Transverse colon (tissue), 4 donors: ENCODE measurements at regions not wholly inside any gene's neighbourhood (a gene's known extent, or its start where the extent isn't known, plus 50 kb on each side); places are given as distances from the start of the nearest gene placed in this dataset.

ENCODE experiments used
- DNase-seq: peaks from one replicate; pipeline ENCODE4 v3.0.0-alpha.2; 2019
- H3K27ac ChIP-seq, 4 donors: fragments of 200-600 bp; sonication (generic); 2 replicates each; pipeline ENCODE4 v1.5.1; 2016 to 2018; ENCODE audit warnings: inconsistent platforms in 4 of 4
- H3K27me3 ChIP-seq: fragments of 200-600 bp; sonication (generic); 2 replicates; pipeline ENCODE4 v1.5.1; 2017; ENCODE audit warnings: inconsistent platforms
- H3K36me3 ChIP-seq, 4 donors: fragments of 200-600 bp; sonication (generic); 2 replicates each; pipeline ENCODE4 v1.5.1; 2017 to 2019; ENCODE audit warnings: inconsistent platforms in 4 of 4
- H3K4me1 ChIP-seq, 4 donors: fragments of 200-600 bp; sonication (generic); 2 replicates each; pipeline ENCODE4 v1.5.1; 2017 to 2020; ENCODE audit warnings: inconsistent platforms in 4 of 4
- H3K4me3 ChIP-seq, 4 donors: fragments of 200-600 bp; sonication (generic); 1 replicate in 1 of 4; 2 replicates in 3 of 4; pipeline versions ENCODE4 v1.5.1 to v1.6.1; 2017 to 2019; ENCODE audit warnings: inconsistent platforms in 4 of 4
- H3K9me3 ChIP-seq, 2 donors: fragments of 200-600 bp; sonication (generic); 2 replicates each; pipeline ENCODE4 v1.5.1; 2017 to 2019; ENCODE audit warnings: inconsistent platforms in 2 of 2
- EP300 ChIP-seq: sonication (generic); formaldehyde crosslinking; IDR thresholded peaks from one replicate; pipeline ENCODE4 v1.6.1; 2017; ENCODE audit warnings: antibody characterized with exemption, low read depth
- POLR2A ChIP-seq: fragments of 450-650 bp; IDR thresholded peaks from one replicate; pipeline ENCODE4 v1.6.1; 2016; ENCODE audit warnings: antibody characterized with exemption, mild to moderate bottlenecking, moderate library complexity
- POLR2AphosphoS5 ChIP-seq, 3 donors: sonication (generic); formaldehyde crosslinking; IDR thresholded peaks; one replicate each; pipeline ENCODE4 v1.6.1; 2016; ENCODE audit warnings: antibody characterized with exemption in 3 of 3
- whole genome bisulfite sequencing, 2 donors: methylation state at CpG; one replicate each; pipeline ENCODE4 v1.1.5; 2018; ENCODE audit warnings: low coverage in 1 of 2; 5-methylcytosine and 5-hydroxymethylcytosine counted together
- in situ Hi-C, 4 donors: fragments of 200-750 bp; cut with MboI; loops; one replicate each; pipeline versions ENCODE4 v1.15.0 to v1.15.1; 2017; ENCODE audit warnings: low sequenced_read_pairs in 3 of 4, low pct_ligation_motif_present in 1 of 4, low pct_unique_long_range_greater_than_20kb in 1 of 4
- intact Hi-C: fragments of 100-400 bp; cut with DNase I; formaldehyde crosslinking; loops from one replicate; pipeline ENCODE4 v1.15.1; 2023; ENCODE audit warnings: low total_unique reads
- TF ChIP-seq, protein P1 (sequence below), 5 experiments: fragments of 200-600 bp in 3 of 5; fragments of 450-650 bp in 2 of 5; sonication (generic) in 3 of 5; IDR thresholded peaks; 1 replicate in 2 of 5; 2 replicates in 3 of 5; pipeline ENCODE4 v1.5.1; 2016 to 2017; ENCODE audit warnings: antibody characterized with exemption in 5 of 5, inconsistent platforms in 3 of 5, mild to moderate bottlenecking in 2 of 5, moderate library complexity in 1 of 5

DNA sequence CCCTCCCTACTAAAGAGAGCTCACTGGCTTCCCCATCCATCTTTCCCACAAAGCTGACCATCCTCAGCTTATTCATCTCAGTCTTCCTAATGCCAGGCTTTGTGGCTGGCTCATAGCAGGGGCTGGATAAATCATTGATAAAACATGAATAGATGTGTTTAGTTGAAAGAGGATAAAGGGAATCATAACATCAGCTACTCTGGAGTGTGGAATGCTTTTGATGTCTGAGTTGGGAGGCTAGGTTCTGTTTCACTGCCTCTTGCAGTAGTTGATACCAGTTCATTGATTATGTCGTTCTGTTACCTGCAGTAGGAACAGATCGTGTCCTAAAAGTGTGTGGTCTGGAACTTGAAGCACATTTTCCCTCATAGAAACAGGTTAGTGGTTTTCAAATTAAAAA is 66.3 kb upstream of the HK2 start:
- H3K27me3 ChIP-seq: no peaks in the 10 kb centered on the region
- DNase-seq: no peak
- no peaks in the 10 kb centered on the region for H3K9me3 ChIP-seq
- WGBS, 2 donors: 60 to 84% methylated on average over 2 of the region's 2 CpGs
- H3K27ac ChIP-seq: no peak overlapping the region
- in situ Hi-C loops: no loop called here
- intact Hi-C loops: no loop called here
- H3K4me1 ChIP-seq: peaks cover 0 to 12% (median 0%) of the 10 kb centered on the region in 4 donors
- no peaks in the 10 kb centered on the region for H3K36me3 ChIP-seq
- H3K4me3 ChIP-seq: no peak overlapping the region
- TF ChIP-seq POLR2AphosphoS5 (IDR thresholded peaks at IDR 0.05): no peak

GRCh38 chr2:74768401-74768914 is 65.5 kb upstream of the HK2 start:
- Histone ChIP-seq H3K27me3 (no peaks in the 10 kb centered on the region), H3K4me3 (no peak overlapping the region), H3K36me3 (no peaks in the 10 kb centered on the region), H3K4me1 (peaks cover 0 to 12% (median 0%) of the 10 kb centered on the region in 4 donors), H3K27ac (no peak overlapping the region), H3K9me3 (no peaks in the 10 kb centered on the region)
- intact Hi-C loops (no loop called here), in situ Hi-C loops (no loop called here)
- DNase-seq: no peak
- 83% methylated on average over 4 of the region's 4 CpGs; no CpG with 5 or more reads in 1 of the 2 donors for WGBS, 2 donors
- no peak for TF ChIP-seq POLR2AphosphoS5 (IDR thresholded peaks at IDR 0.05)
- TF ChIP-seq EP300: no peak
- TF ChIP-seq POLR2A: no peak
- TF ChIP-seq, protein P1, sequence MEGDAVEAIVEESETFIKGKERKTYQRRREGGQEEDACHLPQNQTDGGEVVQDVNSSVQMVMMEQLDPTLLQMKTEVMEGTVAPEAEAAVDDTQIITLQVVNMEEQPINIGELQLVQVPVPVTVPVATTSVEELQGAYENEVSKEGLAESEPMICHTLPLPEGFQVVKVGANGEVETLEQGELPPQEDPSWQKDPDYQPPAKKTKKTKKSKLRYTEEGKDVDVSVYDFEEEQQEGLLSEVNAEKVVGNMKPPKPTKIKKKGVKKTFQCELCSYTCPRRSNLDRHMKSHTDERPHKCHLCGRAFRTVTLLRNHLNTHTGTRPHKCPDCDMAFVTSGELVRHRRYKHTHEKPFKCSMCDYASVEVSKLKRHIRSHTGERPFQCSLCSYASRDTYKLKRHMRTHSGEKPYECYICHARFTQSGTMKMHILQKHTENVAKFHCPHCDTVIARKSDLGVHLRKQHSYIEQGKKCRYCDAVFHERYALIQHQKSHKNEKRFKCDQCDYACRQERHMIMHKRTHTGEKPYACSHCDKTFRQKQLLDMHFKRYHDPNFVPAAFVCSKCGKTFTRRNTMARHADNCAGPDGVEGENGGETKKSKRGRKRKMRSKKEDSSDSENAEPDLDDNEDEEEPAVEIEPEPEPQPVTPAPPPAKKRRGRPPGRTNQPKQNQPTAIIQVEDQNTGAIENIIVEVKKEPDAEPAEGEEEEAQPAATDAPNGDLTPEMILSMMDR (IDR thresholded peaks at IDR 0.05): no peak

GRCh38 chr2:74772046-74772445 is 61.9 kb upstream of the HK2 start:
- in situ Hi-C loops (no loop called here), intact Hi-C loops (no loop called here)

GRCh38 chr2:74777161-74777900 is 56.6 kb upstream of the HK2 start:
- 70 to 82% methylated on average over 2 to 8 of the region's 8 CpGs for WGBS, 2 donors
- no peaks in the 10 kb centered on the region for H3K9me3 ChIP-seq
- in situ Hi-C loops (no loop called here), intact Hi-C loops (no loop called here)
- DNase-seq: no peak
- H3K27me3 ChIP-seq: no peaks in the 10 kb centered on the region
- no peak overlapping the region for H3K27ac ChIP-seq
- H3K36me3 ChIP-seq: no peaks in the 10 kb centered on the region
- TF ChIP-seq EP300 (no peak), POLR2A (no peak), POLR2AphosphoS5 (IDR thresholded peaks at IDR 0.05) (no peak)
- TF ChIP-seq, protein P1 (IDR thresholded peaks at IDR 0.05): no peak
- H3K4me3 ChIP-seq: no peak overlapping the region
- peaks cover 0 to 6% (median 0%) of the 10 kb centered on the region in 4 donors for H3K4me1 ChIP-seq

More at GRCh38 chr2:74772046-74772445, 61.9 kb upstream of the HK2 start:
- H3K27ac ChIP-seq: no peak overlapping the region
- peaks cover 0 to 8% (median 0%) of the 10 kb centered on the region in 4 donors for H3K4me1 ChIP-seq
- no peaks in the 10 kb centered on the region for H3K27me3 ChIP-seq
- H3K36me3 ChIP-seq: no peaks in the 10 kb centered on the region
- no peak overlapping the region for H3K4me3 ChIP-seq
- no peaks in the 10 kb centered on the region for H3K9me3 ChIP-seq
- DNase-seq: no peak
- TF ChIP-seq POLR2A (no peak), EP300 (no peak), POLR2AphosphoS5 (IDR thresholded peaks at IDR 0.05) (no peak)
- TF ChIP-seq, protein P1 (IDR thresholded peaks at IDR 0.05): no peak
